Duodenal mucosa (tissue), 2 donors: ENCODE measurements at regions not wholly inside any gene's neighbourhood (a gene's known extent, or its start where the extent isn't known, plus 50 kb on each side); places are given as distances from the start of the nearest gene placed in this dataset.

Experiments
- H3K27ac ChIP-seq: one replicate; pipeline ENCODE4 v1.7.0; 2013; ENCODE audit warnings: low read depth, low read length
- H3K27me3 ChIP-seq, 2 donors: one replicate each; pipeline ENCODE4 v1.7.0; 2013; ENCODE audit warnings: low read length in 2 of 2, control low read depth in 1 of 2; ENCODE audit not compliant: insufficient read depth in 2 of 2, control insufficient read depth in 1 of 2
- H3K36me3 ChIP-seq, 2 donors: one replicate each; pipeline ENCODE4 v1.7.0; 2013; ENCODE audit warnings: low read length in 2 of 2, control low read depth in 1 of 2; ENCODE audit not compliant: insufficient read depth in 2 of 2, control insufficient read depth in 1 of 2
- H3K4me1 ChIP-seq, 2 donors: one replicate each; pipeline ENCODE4 v1.7.0; 2013; ENCODE audit warnings: low read length in 2 of 2, control low read depth in 1 of 2; ENCODE audit not compliant: insufficient read depth in 2 of 2, control insufficient read depth in 1 of 2
- H3K4me3 ChIP-seq, 2 donors: one replicate each; pipeline ENCODE4 v1.7.0; 2013; ENCODE audit warnings: low read length in 2 of 2, low read depth in 1 of 2
- H3K9ac ChIP-seq, 2 donors: one replicate each; pipeline ENCODE4 v1.7.0; 2013; ENCODE audit warnings: low read length in 2 of 2, low read depth in 1 of 2
- H3K9me3 ChIP-seq, 2 donors: one replicate each; pipeline ENCODE4 v1.7.0; 2013; ENCODE audit warnings: low read length in 2 of 2, control low read depth in 1 of 2; ENCODE audit not compliant: control insufficient read depth in 1 of 2

DNA sequence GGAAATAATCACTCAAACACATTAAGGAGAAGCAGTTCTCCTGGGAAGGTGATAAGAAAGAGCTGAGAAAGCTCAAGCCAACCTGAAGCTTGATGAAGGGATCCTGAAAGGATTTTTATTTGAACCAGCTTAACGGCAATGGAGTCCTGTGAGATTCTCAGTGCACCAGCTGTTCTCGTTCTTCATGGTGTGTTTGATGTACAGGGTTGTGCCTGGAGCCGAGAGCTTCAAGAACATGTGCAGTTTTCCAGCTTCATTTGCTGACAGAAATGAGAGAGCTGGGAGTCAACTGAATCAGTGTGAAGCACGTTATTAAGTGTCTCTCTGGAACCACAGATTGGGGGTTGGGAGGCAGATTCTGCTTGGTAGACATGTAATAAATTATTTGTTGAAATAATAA lies 115.7 kb downstream of the ANKRD50 start:
- no peak overlapping the region for H3K9ac ChIP-seq
- H3K4me3 ChIP-seq = no peak overlapping the region
- H3K36me3 ChIP-seq = no peaks in the 10 kb centered on the region
- no peak overlapping the region for H3K27ac ChIP-seq
- no peaks in the 10 kb centered on the region for H3K27me3 ChIP-seq
- H3K4me1 ChIP-seq = no peaks in the 10 kb centered on the region
- no peaks in the 10 kb centered on the region for H3K9me3 ChIP-seq

GRCh38 chr4:124610211-124610610 lies 102.3 kb downstream of the ANKRD50 start:
- Histone ChIP-seq H3K4me1 (no peaks in the 10 kb centered on the region), H3K4me3 (no peak overlapping the region), H3K9me3 (no peaks in the 10 kb centered on the region), H3K36me3 (no peaks in the 10 kb centered on the region), H3K27ac (no peak overlapping the region), H3K9ac (no peak overlapping the region), H3K27me3 (no peaks in the 10 kb centered on the region)
